Urinary bladder (tissue), 3 donors: ENCODE measurements at regions not wholly inside any gene's neighbourhood (a gene's known extent, or its start where the extent isn't known, plus 50 kb on each side); places are given as distances from the start of the nearest gene placed in this dataset.

Experiments
- DNase-seq: peaks from one replicate; pipeline ENCODE4 v3.0.0-alpha.2; 2015; ENCODE audit errors: extremely low spot score
- H3K27ac ChIP-seq: one replicate; pipeline ENCODE4 v1.5.1; 2013; ENCODE audit warnings: low read depth, mild to moderate bottlenecking, moderate library complexity
- H3K36me3 ChIP-seq: one replicate; pipeline ENCODE4 v1.6.1; 2013; ENCODE audit warnings: mild to moderate bottlenecking, moderate library complexity; ENCODE audit not compliant: insufficient read depth
- H3K4me1 ChIP-seq: one replicate; pipeline ENCODE4 v1.6.1; 2013; ENCODE audit warnings: mild to moderate bottlenecking, moderate library complexity; ENCODE audit not compliant: insufficient read depth
- H3K4me3 ChIP-seq: one replicate; pipeline ENCODE4 v1.5.1; 2013; ENCODE audit warnings: low read depth, low read length
- WGBS: extraction: QIAGEN DNeasy Blood & Tissue Kit; methylation state at CpG from one replicate; pipeline ENCODE4 v1.1.7; 2013; 5-methylcytosine and 5-hydroxymethylcytosine counted together
- donor health status: healthy with polysubstance abuse.
- donor health status: healthy.

GRCh38 chr12:125519026-125519651, 453.9 kb downstream of the AACS start:
- DNase-seq: no peak
- 82% methylated on average over 15 of the region's 15 CpGs for whole genome bisulfite sequencing
- Histone ChIP-seq H3K27ac (no peak overlapping the region), H3K36me3 (no peaks in the 10 kb centered on the region), H3K4me3 (no peak overlapping the region), H3K4me1 (no peaks in the 10 kb centered on the region)

GRCh38 chr12:125525879-125526278, 460.6 kb downstream of the AACS start:
- WGBS: 77% methylated on average over 5 of the region's 5 CpGs
- Histone ChIP-seq H3K4me3 (no peak overlapping the region), H3K36me3 (no peaks in the 10 kb centered on the region), H3K27ac (no peak overlapping the region), H3K4me1 (no peaks in the 10 kb centered on the region)
- no peak for DNase-seq

- Histone ChIP-seq H3K27ac (no peak overlapping the region), H3K4me3 (no peak overlapping the region), H3K36me3 (no peaks in the 10 kb centered on the region), H3K4me1 (no peaks in the 10 kb centered on the region)
- peak; percentile 5 for DNase-seq
- WGBS: 82% methylated on average over 5 of the region's 5 CpGs
Measured at GRCh38 chr12:125528281-125528680, 463.0 kb downstream of the AACS start.

GRCh38 chr12:125530201-125530600, 465.0 kb downstream of the AACS start:
- Histone ChIP-seq H3K27ac (no peak overlapping the region), H3K4me3 (no peak overlapping the region), H3K36me3 (no peaks in the 10 kb centered on the region), H3K4me1 (no peaks in the 10 kb centered on the region)
- WGBS: 21% methylated on average over 4 of the region's 4 CpGs
- DNase-seq: no peak

- 54% methylated on average over 5 of the region's 5 CpGs for WGBS
- DNase-seq: no peak
- H3K4me3 ChIP-seq: no peak overlapping the region
- no peak overlapping the region for H3K27ac ChIP-seq
- H3K36me3 ChIP-seq: no peaks in the 10 kb centered on the region
- no peaks in the 10 kb centered on the region for H3K4me1 ChIP-seq
Measured at GRCh38 chr12:125530876-125531275, 465.6 kb downstream of the AACS start.

- Histone ChIP-seq H3K27ac (no peak overlapping the region), H3K4me1 (no peaks in the 10 kb centered on the region), H3K4me3 (no peak overlapping the region), H3K36me3 (no peaks in the 10 kb centered on the region)
- 79% methylated on average over 7 of the region's 7 CpGs for WGBS
- no peak for DNase-seq
Measured at GRCh38 chr12:125531574-125531973, 466.3 kb downstream of the AACS start.

- DNase-seq: no peak
- 7% methylated on average over 29 of the region's 29 CpGs for WGBS
Measured at GRCh38 chr12:125533434-125534029, 468.3 kb downstream of the AACS start.

GRCh38 chr12:125538401-125539199, 473.4 kb downstream of the AACS start:
- H3K27ac ChIP-seq: no peak overlapping the region
- 80% methylated on average over 11 of the region's 11 CpGs for WGBS

More at GRCh38 chr12:125533434-125534029, 468.3 kb downstream of the AACS start:
- no peak overlapping the region for H3K27ac ChIP-seq
- no peak overlapping the region for H3K4me3 ChIP-seq
- no peaks in the 10 kb centered on the region for H3K4me1 ChIP-seq
- H3K36me3 ChIP-seq: no peaks in the 10 kb centered on the region

GRCh38 chr12:125540580-125541204, 475.5 kb downstream of the AACS start:
- H3K36me3 ChIP-seq: no peaks in the 10 kb centered on the region
- no peak overlapping the region for H3K27ac ChIP-seq
- no peak overlapping the region for H3K4me3 ChIP-seq
- no peak for DNase-seq
- H3K4me1 ChIP-seq: no peaks in the 10 kb centered on the region
- 61% methylated on average over 5 of the region's 5 CpGs for WGBS

More at GRCh38 chr12:125538401-125539199, 473.4 kb downstream of the AACS start:
- Histone ChIP-seq H3K36me3 (no peaks in the 10 kb centered on the region), H3K4me3 (no peak overlapping the region), H3K4me1 (no peaks in the 10 kb centered on the region)
- DNase-seq: no peak

GRCh38 chr12:125544960-125545359, 479.7 kb downstream of the AACS start:
- Histone ChIP-seq H3K4me3 (no peak overlapping the region), H3K36me3 (no peaks in the 10 kb centered on the region), H3K27ac (no peak overlapping the region), H3K4me1 (no peaks in the 10 kb centered on the region)
- 89% methylated on average over 3 of the region's 3 CpGs for WGBS
- DNase-seq: no peak

- Histone ChIP-seq H3K4me1 (no peaks in the 10 kb centered on the region), H3K4me3 (no peak overlapping the region), H3K27ac (no peak overlapping the region), H3K36me3 (no peaks in the 10 kb centered on the region)
- DNase-seq: no peak
- WGBS: 66% methylated on average over 4 of the region's 4 CpGs
Measured at GRCh38 chr12:125549171-125549570, 483.9 kb downstream of the AACS start.

GRCh38 chr12:125549836-125550235, 484.6 kb downstream of the AACS start:
- DNase-seq: no peak
- Histone ChIP-seq H3K36me3 (no peaks in the 10 kb centered on the region), H3K4me3 (no peak overlapping the region), H3K4me1 (no peaks in the 10 kb centered on the region), H3K27ac (no peak overlapping the region)
- WGBS: 69% methylated on average over 4 of the region's 4 CpGs

- Histone ChIP-seq H3K4me1 (no peaks in the 10 kb centered on the region), H3K36me3 (no peaks in the 10 kb centered on the region), H3K27ac (no peak overlapping the region), H3K4me3 (no peak overlapping the region)
- 67% methylated on average over 4 of the region's 4 CpGs for WGBS
- DNase-seq: no peak
Measured at GRCh38 chr12:125552295-125552694, 487.1 kb downstream of the AACS start.
